ENCODE measurements at regions not wholly inside any gene's neighbourhood (a gene's known extent, or its start where the extent isn't known, plus 50 kb on each side); places are given as distances from the start of the nearest gene placed in this dataset.

DNA sequence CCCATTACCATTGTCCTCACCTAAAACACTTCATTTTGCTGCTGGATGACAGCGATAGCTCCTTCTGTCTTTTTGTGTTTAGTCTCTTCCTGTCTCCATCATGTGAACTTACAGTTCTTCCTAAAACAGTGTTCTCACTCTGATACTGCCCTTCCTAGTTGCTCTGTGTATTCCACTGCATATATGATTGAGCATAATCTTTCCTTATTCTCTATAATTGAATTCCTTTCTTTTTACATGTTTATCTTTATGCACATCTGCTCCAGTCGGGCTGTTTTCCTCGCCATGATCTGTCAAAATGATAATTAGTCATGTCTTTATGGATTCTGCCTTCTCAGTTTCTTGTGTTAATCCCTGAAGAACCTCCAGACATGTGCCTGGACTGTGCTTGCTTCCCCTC lies 405.1 kb upstream of the SEMA6D start:
- ATAC-seq (ENCODE audit: poor library complexity) (no peak), DNase-seq (no peak)
- H3K27me3 Mint-ChIP-seq = no peaks in the 10 kb centered on the region
- no peaks in the 10 kb centered on the region for H3K36me3 ChIP-seq (ENCODE audit: insufficient read depth, low read length)
- no peaks in the 10 kb centered on the region for H3K27me3 ChIP-seq (ENCODE audit: control insufficient read depth in 1 of 2, insufficient read depth in 2 of 2, low read length in 2 of 2)
- no peaks in the 10 kb centered on the region for H3K4me1 ChIP-seq (ENCODE audit: insufficient read depth, low read length)
- ChIA-PET CTCF (no interaction called here), POLR2A (no interaction called here)
- H3K27ac Mint-ChIP-seq = no peak overlapping the region
- H3K4me1 Mint-ChIP-seq (ENCODE audit: low read depth) = no peaks in the 10 kb centered on the region
- no peak for TF ChIP-seq CTCF (IDR thresholded peaks at IDR 0.05)
- no peak overlapping the region for H3K4me3 ChIP-seq (ENCODE audit: low read length)
- H3K27ac ChIP-seq (ENCODE audit: low read depth in 1 of 2, low read length in 2 of 2) = no peak overlapping the region
- H3K9me3 ChIP-seq (ENCODE audit: control insufficient read depth in 1 of 2, insufficient read depth in 1 of 2, low read length in 2 of 2) = no peaks in the 10 kb centered on the region
- no peak overlapping the region for H3K4me3 Mint-ChIP-seq
- no peaks in the 10 kb centered on the region for H3K36me3 Mint-ChIP-seq (ENCODE audit: low read depth)
- peaks cover 9% of the 10 kb centered on the region for H3K9me3 Mint-ChIP-seq
- intact Hi-C loops (cut with DNase I, micrococcal nuclease) = no loop called here

DNA sequence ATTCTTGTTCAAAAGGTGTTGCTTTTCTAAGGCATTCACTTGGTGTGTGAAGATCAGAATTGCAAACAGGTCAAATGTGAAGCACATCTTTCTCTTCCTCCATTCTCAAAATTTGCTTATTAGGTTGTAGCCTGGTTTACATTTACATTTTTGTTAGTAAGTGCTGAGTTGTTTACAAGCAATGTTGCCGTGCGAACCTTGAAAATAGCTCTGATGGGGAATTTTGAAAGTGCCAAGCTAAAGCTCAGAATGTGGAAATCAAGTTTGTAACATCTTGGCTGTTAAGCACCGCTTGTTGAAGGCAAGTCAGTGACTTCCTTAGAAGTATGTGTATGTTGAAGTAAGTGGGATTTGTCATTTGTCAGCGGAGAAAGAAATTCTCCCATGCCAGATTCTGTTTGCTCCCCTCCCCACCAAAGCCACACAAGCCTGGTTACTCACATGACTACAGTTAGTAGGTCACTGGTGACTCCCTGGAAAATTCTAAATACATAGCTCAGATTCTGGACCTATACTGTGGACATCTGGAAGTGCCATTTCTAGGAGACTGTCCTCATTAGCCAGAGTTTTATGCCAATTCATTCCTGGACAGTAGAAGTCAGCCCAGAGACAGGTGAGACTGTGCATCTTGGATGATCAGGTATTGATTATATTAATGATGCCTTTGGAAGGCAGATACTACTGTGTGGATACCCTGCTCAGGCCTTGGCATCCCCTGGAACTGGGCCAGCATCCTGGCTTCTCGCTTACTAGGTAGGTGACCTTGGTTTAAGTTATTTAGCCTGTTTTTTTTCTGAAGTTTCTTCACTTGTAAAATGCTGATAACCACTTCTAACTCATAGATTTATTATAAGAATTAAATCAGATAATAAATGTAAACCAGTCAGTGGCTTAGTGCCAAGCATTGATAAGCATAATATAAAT lies 390.6 kb upstream of the SEMA6D start:
- H3K27ac Mint-ChIP-seq = no peak overlapping the region
- ATAC-seq (ENCODE audit: poor library complexity) (no peak), DNase-seq (no peak)
- Histone ChIP-seq H3K9me3 (ENCODE audit: control insufficient read depth in 1 of 2, insufficient read depth in 1 of 2, low read length in 2 of 2) (peaks cover 0 to 8% of the 10 kb centered on the region in 2 experiments), H3K36me3 (ENCODE audit: insufficient read depth, low read length) (no peaks in the 10 kb centered on the region), H3K4me1 (ENCODE audit: insufficient read depth, low read length) (no peaks in the 10 kb centered on the region), H3K27me3 (ENCODE audit: control insufficient read depth in 1 of 2, insufficient read depth in 2 of 2, low read length in 2 of 2) (no peaks in the 10 kb centered on the region), H3K4me3 (ENCODE audit: low read length) (no peak overlapping the region), H3K27ac (ENCODE audit: low read depth in 1 of 2, low read length in 2 of 2) (no peak overlapping the region)
- H3K4me3 Mint-ChIP-seq = no peak overlapping the region
- H3K4me1 Mint-ChIP-seq (ENCODE audit: low read depth) = no peaks in the 10 kb centered on the region
- no peaks in the 10 kb centered on the region for H3K36me3 Mint-ChIP-seq (ENCODE audit: low read depth)
- intact Hi-C loops (cut with DNase I, micrococcal nuclease) = no loop called here
- TF ChIP-seq CTCF (IDR thresholded peaks at IDR 0.05) = no peak
- CTCF ChIA-PET = no interaction called here
- no peaks in the 10 kb centered on the region for H3K9me3 Mint-ChIP-seq
- POLR2A ChIA-PET = no interaction called here
- no peaks in the 10 kb centered on the region for H3K27me3 Mint-ChIP-seq

- Histone ChIP-seq H3K27me3 (ENCODE audit: control insufficient read depth in 1 of 2, insufficient read depth in 2 of 2, low read length in 2 of 2) (no peaks in the 10 kb centered on the region), H3K36me3 (ENCODE audit: insufficient read depth, low read length) (no peaks in the 10 kb centered on the region), H3K4me3 (ENCODE audit: low read length) (no peak overlapping the region), H3K27ac (ENCODE audit: low read depth in 1 of 2, low read length in 2 of 2) (no peak overlapping the region), H3K9me3 (ENCODE audit: control insufficient read depth in 1 of 2, insufficient read depth in 1 of 2, low read length in 2 of 2) (peaks cover 0 to 3% of the 10 kb centered on the region in 2 experiments), H3K4me1 (ENCODE audit: insufficient read depth, low read length) (no peaks in the 10 kb centered on the region)
- no peaks in the 10 kb centered on the region for H3K4me1 Mint-ChIP-seq (ENCODE audit: low read depth)
- no peak overlapping the region for H3K4me3 Mint-ChIP-seq
- no peak for TF ChIP-seq CTCF (IDR thresholded peaks at IDR 0.05)
- no peak overlapping the region for H3K27ac Mint-ChIP-seq
- intact Hi-C loops (cut with DNase I, micrococcal nuclease) = no loop called here
- POLR2A ChIA-PET = no interaction called here
- CTCF ChIA-PET = no interaction called here
- no peak for DNase-seq
- no peak for ATAC-seq (ENCODE audit: poor library complexity)
- peaks cover 5% of the 10 kb centered on the region for H3K9me3 Mint-ChIP-seq
- no peaks in the 10 kb centered on the region for H3K36me3 Mint-ChIP-seq (ENCODE audit: low read depth)
- no peaks in the 10 kb centered on the region for H3K27me3 Mint-ChIP-seq
Observed at GRCh38 chr15:47331829-47332393, 385.4 kb upstream of the SEMA6D start.

Measured in CD4-positive, alpha-beta T cell (primary cell).